Hepatic stellate cell (primary cell): ENCODE measurements at regions not wholly inside any gene's neighbourhood (a gene's known extent, or its start where the extent isn't known, plus 50 kb on each side); places are given as distances from the start of the nearest gene placed in this dataset.
"Not testable (repeated sequence)": the region's sequence is repeated elsewhere in the genome, so short reads cannot be mapped to it uniquely, and the experiment has no call there.

ENCODE experiments used
- DNase-seq: peaks from one replicate; pipeline ENCODE4 v3.0.0; 2011; ENCODE audit warnings: low spot score

- DNase-seq: no peak
These were observed 195.5 kb downstream of the SLITRK6 start for GRCh38 chr13:85603735-85604134.

- DNase-seq: no peak
These were observed 197.7 kb downstream of the SLITRK6 start for GRCh38 chr13:85601526-85601925.

GRCh38 chr13:85597790-85598500 is 201.3 kb downstream of the SLITRK6 start:
- no peak for DNase-seq

- DNase-seq: no peak
These were observed 207.0 kb downstream of the SLITRK6 start for GRCh38 chr13:85592211-85592610.

- DNase-seq: no peak
These were observed 208.8 kb downstream of the SLITRK6 start for GRCh38 chr13:85590231-85590931.

- no peak for DNase-seq
These were observed 210.2 kb downstream of the SLITRK6 start for GRCh38 chr13:85589021-85589420.

- no peak for DNase-seq
These were observed 210.9 kb downstream of the SLITRK6 start for GRCh38 chr13:85588359-85588758.

GRCh38 chr13:85586856-85587255 is 212.4 kb downstream of the SLITRK6 start:
- no peak for DNase-seq

GRCh38 chr13:85586422-85586831 is 212.8 kb downstream of the SLITRK6 start:
- DNase-seq: no peak

- DNase-seq: no peak
These were observed 216.3 kb downstream of the SLITRK6 start for GRCh38 chr13:85582890-85583289.

GRCh38 chr13:85575110-85575509 is 224.1 kb downstream of the SLITRK6 start:
- DNase-seq: no peak

- no peak for DNase-seq
These were observed 231.3 kb downstream of the SLITRK6 start for GRCh38 chr13:85567909-85568308.

GRCh38 chr13:85565652-85566051 is 233.6 kb downstream of the SLITRK6 start:
- no peak for DNase-seq

- DNase-seq: no peak
These were observed 234.6 kb downstream of the SLITRK6 start for GRCh38 chr13:85564598-85564997.

- DNase-seq: no peak
These were observed 236.9 kb downstream of the SLITRK6 start for GRCh38 chr13:85562282-85562681.

- DNase-seq: no peak
These were observed 241.3 kb downstream of the SLITRK6 start for GRCh38 chr13:85557691-85558467.

- no peak for DNase-seq
These were observed 248.2 kb downstream of the SLITRK6 start for GRCh38 chr13:85551012-85551411.

GRCh38 chr13:85549819-85550218 is 249.4 kb downstream of the SLITRK6 start:
- DNase-seq: no peak

GRCh38 chr13:85548845-85549244 is 250.4 kb downstream of the SLITRK6 start:
- not testable (repeated sequence) for DNase-seq

- no peak for DNase-seq
These were observed 253.4 kb downstream of the SLITRK6 start for GRCh38 chr13:85545771-85546170.

GRCh38 chr13:85544756-85545155 is 254.5 kb downstream of the SLITRK6 start:
- DNase-seq: no peak

- no peak for DNase-seq
These were observed 256.1 kb downstream of the SLITRK6 start for GRCh38 chr13:85543144-85543543.

GRCh38 chr13:85541476-85541875 is 257.7 kb downstream of the SLITRK6 start:
- DNase-seq: no peak
